ENCODE measurements at regions not wholly inside any gene's neighbourhood (a gene's known extent, or its start where the extent isn't known, plus 50 kb on each side); places are given as distances from the start of the nearest gene placed in this dataset.

DNA sequence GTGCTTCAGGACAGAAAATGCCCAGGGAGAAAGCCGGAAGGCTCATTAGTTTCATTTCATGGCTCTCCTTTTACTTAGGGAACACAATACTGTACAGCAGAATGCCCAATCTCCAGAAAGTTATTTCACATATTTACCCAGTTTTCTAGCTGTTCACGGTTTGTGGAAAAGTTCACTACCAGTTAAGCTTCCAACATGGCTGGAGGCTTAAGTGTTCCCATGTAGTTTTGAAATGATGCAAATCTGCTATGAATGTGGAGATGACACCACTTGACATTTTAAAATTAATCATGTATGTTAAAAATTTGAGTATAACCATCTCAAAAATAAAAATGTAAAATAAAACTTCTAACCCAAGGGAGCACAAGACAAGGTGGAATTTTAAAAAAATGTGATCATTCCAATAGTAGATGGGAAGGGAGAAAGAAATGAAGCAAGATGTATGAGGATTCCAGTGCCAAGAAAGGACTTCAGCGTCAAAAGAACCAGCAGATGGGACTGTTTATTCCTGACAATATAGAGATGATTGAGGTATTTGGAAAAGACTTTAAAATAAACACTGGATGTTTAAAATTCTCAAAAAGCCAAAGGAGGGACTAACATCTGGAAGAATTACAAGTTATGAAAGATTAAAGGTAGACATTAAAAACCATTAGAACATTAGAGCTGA, 60.9 kb upstream of the OSR1 start:
- no peak for DNase-seq (ENCODE audit: low read depth in 2 of 2)
- no peak overlapping the region for H3K4me3 ChIP-seq (replicated peaks in 1 of 2; ENCODE audit: low read depth in 2 of 2, low read length in 2 of 2)
- TF ChIP-seq, protein P1, sequence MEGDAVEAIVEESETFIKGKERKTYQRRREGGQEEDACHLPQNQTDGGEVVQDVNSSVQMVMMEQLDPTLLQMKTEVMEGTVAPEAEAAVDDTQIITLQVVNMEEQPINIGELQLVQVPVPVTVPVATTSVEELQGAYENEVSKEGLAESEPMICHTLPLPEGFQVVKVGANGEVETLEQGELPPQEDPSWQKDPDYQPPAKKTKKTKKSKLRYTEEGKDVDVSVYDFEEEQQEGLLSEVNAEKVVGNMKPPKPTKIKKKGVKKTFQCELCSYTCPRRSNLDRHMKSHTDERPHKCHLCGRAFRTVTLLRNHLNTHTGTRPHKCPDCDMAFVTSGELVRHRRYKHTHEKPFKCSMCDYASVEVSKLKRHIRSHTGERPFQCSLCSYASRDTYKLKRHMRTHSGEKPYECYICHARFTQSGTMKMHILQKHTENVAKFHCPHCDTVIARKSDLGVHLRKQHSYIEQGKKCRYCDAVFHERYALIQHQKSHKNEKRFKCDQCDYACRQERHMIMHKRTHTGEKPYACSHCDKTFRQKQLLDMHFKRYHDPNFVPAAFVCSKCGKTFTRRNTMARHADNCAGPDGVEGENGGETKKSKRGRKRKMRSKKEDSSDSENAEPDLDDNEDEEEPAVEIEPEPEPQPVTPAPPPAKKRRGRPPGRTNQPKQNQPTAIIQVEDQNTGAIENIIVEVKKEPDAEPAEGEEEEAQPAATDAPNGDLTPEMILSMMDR (IDR thresholded peaks at IDR 0.05; ENCODE audit: low read depth, low read length), result no peak

DNA sequence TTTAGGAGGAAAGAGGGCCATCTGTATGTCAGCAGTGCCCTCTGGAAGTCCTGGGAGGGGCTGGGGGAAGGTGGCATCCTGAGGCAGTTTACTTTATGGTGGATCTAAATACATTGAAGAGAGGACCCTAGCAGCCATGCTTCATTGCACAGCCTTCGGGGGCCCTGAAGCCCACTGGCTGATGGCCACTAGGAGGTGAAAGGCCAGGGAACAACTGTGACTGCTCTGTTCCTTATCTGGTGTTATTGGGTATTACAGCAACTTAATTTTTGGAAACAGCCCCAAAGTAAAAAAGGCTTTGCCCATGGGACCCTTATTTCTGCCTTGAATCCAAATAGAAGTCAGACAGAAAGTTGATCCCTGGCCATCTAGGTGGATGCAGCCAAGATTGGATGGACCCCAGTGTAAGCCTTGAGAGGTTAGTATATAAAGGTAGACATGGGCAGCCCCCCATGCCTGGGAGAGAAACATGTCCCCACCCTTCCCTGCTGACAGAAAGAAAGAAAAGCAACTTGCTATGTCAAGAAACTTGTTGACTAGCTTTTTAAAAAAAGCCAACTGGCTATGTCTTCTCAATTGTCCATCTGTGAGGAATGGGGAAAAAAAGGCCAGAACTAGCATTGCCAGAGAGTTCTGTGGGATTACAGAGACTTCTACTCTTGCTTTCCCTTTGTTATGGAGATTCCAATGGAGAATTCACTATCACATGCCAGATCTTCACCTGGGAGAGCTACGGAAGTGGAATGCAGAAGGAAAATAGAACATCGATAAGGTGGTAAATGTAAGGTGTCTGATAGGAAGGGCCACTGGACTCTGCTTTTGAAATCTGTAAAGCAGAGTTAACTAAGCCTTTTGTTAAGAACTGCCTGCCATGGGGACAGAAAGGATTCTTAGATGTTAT, 58.6 kb upstream of the OSR1 start:
- H3K4me3 ChIP-seq (replicated peaks in 1 of 2; ENCODE audit: low read depth in 2 of 2, low read length in 2 of 2), result no peak overlapping the region
- TF ChIP-seq, protein P1 (IDR thresholded peaks at IDR 0.05; ENCODE audit: low read depth, low read length), result no peak
- DNase-seq (ENCODE audit: low read depth in 2 of 2), result no peak

DNA sequence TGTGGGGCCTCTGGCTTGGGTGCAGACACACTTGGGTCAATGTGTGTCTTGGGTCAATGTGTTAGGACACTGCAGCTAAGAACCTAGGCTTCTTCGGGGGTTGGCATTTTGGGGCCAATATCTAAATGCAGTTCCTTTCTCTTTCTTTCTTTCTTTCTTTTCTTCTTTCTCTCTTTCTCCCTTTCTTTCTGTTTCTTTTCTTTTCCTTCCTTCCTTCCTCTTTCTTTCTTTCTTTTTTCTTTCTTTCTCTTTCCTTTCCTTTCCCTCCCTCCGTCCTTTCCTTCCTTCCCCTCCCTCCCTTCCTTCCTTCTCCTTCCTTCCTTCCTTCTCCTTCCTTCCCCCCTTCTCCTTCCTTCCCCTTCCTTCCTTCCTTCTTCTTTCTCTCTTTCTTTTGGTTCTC, 57.7 kb upstream of the OSR1 start:
- H3K4me3 ChIP-seq (replicated peaks in 1 of 2; ENCODE audit: low read depth in 2 of 2, low read length in 2 of 2), result no peak overlapping the region
- no peak for DNase-seq (ENCODE audit: low read depth in 2 of 2)
- TF ChIP-seq, protein P1 (IDR thresholded peaks at IDR 0.05; ENCODE audit: low read depth, low read length), result no peak

DNA sequence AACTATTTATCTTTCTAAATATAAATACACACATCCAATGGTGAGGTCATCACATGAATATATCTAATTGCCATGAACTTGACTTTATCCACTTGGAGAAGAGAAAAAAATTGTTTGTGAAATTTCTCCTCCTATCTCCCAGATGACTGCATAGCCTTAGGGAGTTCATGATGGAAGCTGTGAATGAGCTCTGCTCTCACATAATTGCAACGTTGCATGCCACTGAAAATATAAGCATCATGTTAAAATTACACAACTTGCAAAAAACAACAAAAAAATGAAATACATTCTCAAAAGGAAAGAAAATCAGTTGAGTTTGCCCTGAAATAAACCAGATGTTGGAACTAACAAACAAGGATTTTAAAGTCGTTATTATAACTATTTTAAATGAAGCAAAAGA, 50.6 kb upstream of the OSR1 start:
- TF ChIP-seq, protein P1 (IDR thresholded peaks at IDR 0.05; ENCODE audit: low read depth, low read length), result no peak
- DNase-seq (ENCODE audit: low read depth in 2 of 2), result peak in 1 of 2 donors; percentile 55
- no peak overlapping the region for H3K4me3 ChIP-seq (replicated peaks in 1 of 2; ENCODE audit: low read depth in 2 of 2, low read length in 2 of 2)

DNA sequence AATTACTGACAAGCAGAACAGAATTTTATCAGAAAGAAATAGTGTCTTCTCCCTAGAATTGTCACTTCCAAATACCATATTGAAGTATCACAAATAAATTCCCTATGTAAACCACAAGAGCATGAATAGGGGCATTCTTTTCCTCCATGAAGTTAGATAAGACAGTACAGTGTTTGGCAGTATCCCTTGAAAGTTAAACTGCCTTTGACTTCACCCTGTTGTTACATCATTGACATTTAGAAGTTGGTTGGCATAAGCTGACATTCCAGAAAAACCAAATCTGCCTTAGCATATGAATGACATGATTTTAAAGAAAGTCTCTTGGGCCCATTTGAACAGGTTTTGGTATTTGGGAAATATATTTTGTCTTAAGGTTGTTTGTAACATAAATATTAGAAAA, 50.2 kb upstream of the OSR1 start:
- TF ChIP-seq, protein P1 (IDR thresholded peaks at IDR 0.05; ENCODE audit: low read depth, low read length), result no peak
- no peak overlapping the region for H3K4me3 ChIP-seq (replicated peaks in 1 of 2; ENCODE audit: low read depth in 2 of 2, low read length in 2 of 2)
- DNase-seq (ENCODE audit: low read depth in 2 of 2), result peak; percentile 2 to 77
